CD8-positive, alpha-beta memory T cell (primary cell): ENCODE measurements at regions not wholly inside any gene's neighbourhood (a gene's known extent, or its start where the extent isn't known, plus 50 kb on each side); places are given as distances from the start of the nearest gene placed in this dataset.
"Not testable (repeated sequence)": the region's sequence is repeated elsewhere in the genome, so short reads cannot be mapped to it uniquely, and the experiment has no call there.

Source experiments
- CTCF ChIA-PET: fragments of 350-600 bp; sonication (Branson Sonifier 250); formaldehyde crosslinking; loops from one replicate; lab custom pipeline; 2021; ENCODE audit warnings: antibody characterized with exemption; lab: Charles Lee
- POLR2A ChIA-PET: fragments of 350-600 bp; sonication (Branson Sonifier 250); formaldehyde crosslinking; loops from one replicate; lab custom pipeline; 2021; ENCODE audit warnings: antibody characterized with exemption; lab: Charles Lee
- DNase-seq, 5 donors: peaks; one replicate each; pipeline versions ENCODE4 v3.0.0 to v3.0.0-alpha.2; 2020 to 2022; ENCODE audit warnings: mixed read lengths in 1 of 5
- H3K27ac ChIP-seq: one replicate; pipeline ENCODE4 v1.7.0; 2013; ENCODE audit warnings: low read depth, mild to moderate bottlenecking, low read length, moderate library complexity
- H3K27me3 ChIP-seq: 2 replicates; pipeline ENCODE4 v1.7.0; 2013; ENCODE audit warnings: low read length, mild to moderate bottlenecking; ENCODE audit not compliant: insufficient read depth, poor library complexity, severe bottlenecking
- H3K36me3 ChIP-seq: 2 replicates; pipeline ENCODE4 v1.7.0; 2013; ENCODE audit warnings: mild to moderate bottlenecking, low read length, moderate library complexity; ENCODE audit not compliant: insufficient read depth
- H3K4me1 ChIP-seq: 2 replicates; pipeline ENCODE4 v1.7.0; 2013; ENCODE audit warnings: mild to moderate bottlenecking, low read length, moderate library complexity; ENCODE audit not compliant: insufficient read depth
- H3K4me3 ChIP-seq: 2 replicates; pipeline ENCODE4 v1.7.0; 2013; ENCODE audit warnings: mild to moderate bottlenecking, low read length
- H3K9me3 ChIP-seq: 2 replicates; pipeline ENCODE4 v1.7.0; 2013; ENCODE audit warnings: mild to moderate bottlenecking, low read length
- H3K27ac Mint-ChIP-seq, 8 donors: one replicate each; pipeline ENCODE4 v1.8.0; 2020 to 2021; ENCODE audit warnings: mixed read lengths in 8 of 8, mild to moderate bottlenecking in 6 of 8, inconsistent platforms in 3 of 8, moderate library complexity in 3 of 8
- H3K27me3 Mint-ChIP-seq, 2 donors: one replicate each; pipeline ENCODE4 v1.8.0; 2020 to 2021; ENCODE audit warnings: mixed read lengths in 2 of 2, mild to moderate bottlenecking in 1 of 2, moderate library complexity in 1 of 2
- H3K36me3 Mint-ChIP-seq, 3 donors: one replicate each; pipeline ENCODE4 v1.8.0; 2020 to 2021; ENCODE audit warnings: mixed read lengths in 3 of 3, inconsistent platforms in 1 of 3, mild to moderate bottlenecking in 1 of 3
- H3K4me1 Mint-ChIP-seq, 3 donors: one replicate each; pipeline ENCODE4 v1.8.0; 2020 to 2021; ENCODE audit warnings: mixed read lengths in 3 of 3, inconsistent platforms in 1 of 3, mild to moderate bottlenecking in 1 of 3
- H3K4me3 Mint-ChIP-seq, 7 donors: one replicate each; pipeline ENCODE4 v1.8.0; 2020 to 2021; ENCODE audit warnings: mixed read lengths in 7 of 7, mild to moderate bottlenecking in 6 of 7, moderate library complexity in 4 of 7, inconsistent platforms in 2 of 7
- H3K9me3 Mint-ChIP-seq, 5 donors: one replicate each; pipeline ENCODE4 v1.8.0; 2020 to 2022; ENCODE audit warnings: mixed read lengths in 5 of 5, mild to moderate bottlenecking in 3 of 5, moderate library complexity in 2 of 5, inconsistent platforms in 1 of 5

DNA sequence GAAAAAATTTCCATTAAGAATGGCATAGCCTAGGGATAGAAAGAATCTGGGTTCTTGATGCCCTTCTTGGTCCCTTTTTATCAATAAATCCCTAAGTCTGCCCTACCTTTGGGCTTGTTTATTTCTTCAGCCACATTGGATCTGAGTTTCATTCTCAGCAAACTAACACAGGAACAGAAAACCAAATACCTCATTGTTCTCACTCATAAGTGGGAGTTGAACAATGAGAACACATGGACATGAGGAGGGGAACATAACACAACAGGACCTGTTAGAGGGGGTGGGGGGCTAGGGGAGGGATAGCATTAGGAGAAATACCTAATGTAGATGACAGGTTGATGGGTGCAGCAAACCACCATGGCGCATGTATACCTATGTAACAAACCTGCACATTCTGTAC lies 237.0 kb upstream of the MAP2 start:
- H3K36me3 Mint-ChIP-seq, H3K4me3 Mint-ChIP-seq, H3K27ac Mint-ChIP-seq, H3K4me1 Mint-ChIP-seq, H3K27me3 Mint-ChIP-seq, H3K9me3 ChIP-seq, POLR2A ChIA-PET, CTCF ChIA-PET, H3K4me1 ChIP-seq, H3K4me3 ChIP-seq, H3K27ac ChIP-seq, DNase-seq, H3K27me3 ChIP-seq, H3K36me3 ChIP-seq: not testable (repeated sequence)
- H3K9me3 Mint-ChIP-seq, result peaks cover 0 to 16% (median 4%) of the 10 kb centered on the region in 5 donors

DNA sequence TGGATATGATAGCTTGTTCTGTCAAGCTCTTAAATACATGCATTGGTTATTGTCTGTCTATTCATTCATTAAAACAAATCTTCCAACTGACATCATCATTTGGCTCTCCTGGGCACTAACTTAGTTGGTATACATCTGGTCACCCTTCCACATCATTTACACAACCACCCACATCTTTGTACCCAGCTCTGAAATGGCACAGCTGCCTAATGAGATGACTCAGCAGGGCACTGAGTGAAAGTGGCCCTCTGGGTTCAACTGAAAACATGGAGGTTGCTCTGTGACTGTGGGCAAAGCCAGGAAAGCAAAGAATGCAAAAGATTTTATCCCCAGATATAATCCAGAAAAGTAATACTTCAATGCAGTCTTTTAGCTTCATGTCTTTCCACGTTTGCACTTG lies 234.0 kb upstream of the MAP2 start:
- CTCF ChIA-PET, result no interaction called here
- peaks cover 0 to 17% (median 5%) of the 10 kb centered on the region in 5 donors for H3K9me3 Mint-ChIP-seq

DNA sequence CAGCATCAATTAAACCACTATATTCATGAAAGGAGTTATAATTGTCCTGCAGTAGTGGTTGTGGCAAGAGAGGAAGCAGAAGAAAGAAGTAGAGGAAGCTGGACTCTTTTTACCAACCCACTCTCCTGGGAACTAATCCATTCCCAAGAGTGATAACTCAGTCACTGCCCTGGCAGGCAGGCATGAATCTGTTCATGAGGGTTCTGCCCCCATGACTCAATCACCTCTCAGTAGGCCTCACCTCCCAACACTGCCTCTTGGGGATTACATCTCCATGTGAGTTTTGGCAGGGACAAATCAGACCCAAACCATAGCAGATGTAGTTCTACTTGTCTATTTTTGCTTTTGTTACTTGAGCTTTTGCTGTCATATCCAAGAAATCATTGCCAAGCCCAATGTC lies 232.7 kb upstream of the MAP2 start:
- Mint-ChIP-seq H3K9me3 (peaks cover 0 to 17% (median 5%) of the 10 kb centered on the region in 5 donors), H3K4me3 (no peak overlapping the region), H3K36me3 (no peaks in the 10 kb centered on the region), H3K27ac (no peak overlapping the region), H3K4me1 (no peaks in the 10 kb centered on the region), H3K27me3 (no peaks in the 10 kb centered on the region)
- CTCF ChIA-PET, result no interaction called here
- no peaks in the 10 kb centered on the region for H3K27me3 ChIP-seq
- H3K9me3 ChIP-seq, result no peaks in the 10 kb centered on the region
- no peak overlapping the region for H3K27ac ChIP-seq
- no peaks in the 10 kb centered on the region for H3K4me1 ChIP-seq
- DNase-seq, result no peak
- POLR2A ChIA-PET, result no interaction called here
- H3K36me3 ChIP-seq, result no peaks in the 10 kb centered on the region
- H3K4me3 ChIP-seq, result no peak overlapping the region

More for the DNA sequence above, 234.0 kb upstream of the MAP2 start:
- Mint-ChIP-seq H3K4me3 (no peak overlapping the region), H3K27me3 (no peaks in the 10 kb centered on the region), H3K27ac (no peak overlapping the region), H3K36me3 (no peaks in the 10 kb centered on the region), H3K4me1 (no peaks in the 10 kb centered on the region)
- DNase-seq, result no peak
- no peaks in the 10 kb centered on the region for H3K36me3 ChIP-seq
- H3K4me3 ChIP-seq, result no peak overlapping the region
- no peaks in the 10 kb centered on the region for H3K4me1 ChIP-seq
- H3K27ac ChIP-seq, result no peak overlapping the region
- H3K27me3 ChIP-seq, result no peaks in the 10 kb centered on the region
- H3K9me3 ChIP-seq, result no peaks in the 10 kb centered on the region
- POLR2A ChIA-PET, result no interaction called here

DNA sequence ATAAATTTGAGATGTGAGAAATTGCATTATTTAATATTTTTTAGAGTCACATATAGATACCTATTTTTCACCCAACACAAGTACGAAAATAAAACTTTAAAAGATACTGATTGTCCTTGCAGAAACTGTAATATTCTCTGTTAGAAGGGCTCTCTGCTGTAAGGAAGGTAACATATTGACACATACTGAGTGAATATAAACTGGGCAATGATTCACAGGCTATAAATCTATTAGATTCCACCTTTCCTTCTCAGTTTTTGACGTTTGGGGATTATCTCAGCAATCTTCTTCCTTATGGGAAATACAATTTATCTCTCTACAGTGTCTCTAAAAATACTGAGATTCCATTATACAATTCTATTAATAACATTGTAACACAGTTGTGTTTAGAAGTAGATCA lies 229.1 kb upstream of the MAP2 start:
- Histone ChIP-seq H3K9me3 (no peaks in the 10 kb centered on the region), H3K27me3 (no peaks in the 10 kb centered on the region), H3K4me3 (no peak overlapping the region), H3K4me1 (no peaks in the 10 kb centered on the region), H3K36me3 (no peaks in the 10 kb centered on the region), H3K27ac (no peak overlapping the region)
- ChIA-PET CTCF (no interaction called here), POLR2A (no interaction called here)
- Mint-ChIP-seq H3K27me3 (no peaks in the 10 kb centered on the region), H3K4me1 (no peaks in the 10 kb centered on the region), H3K36me3 (no peaks in the 10 kb centered on the region), H3K9me3 (peaks cover 4 to 30% (median 7%) of the 10 kb centered on the region in 5 donors), H3K4me3 (no peak overlapping the region), H3K27ac (no peak overlapping the region)
- DNase-seq, result no peak

DNA sequence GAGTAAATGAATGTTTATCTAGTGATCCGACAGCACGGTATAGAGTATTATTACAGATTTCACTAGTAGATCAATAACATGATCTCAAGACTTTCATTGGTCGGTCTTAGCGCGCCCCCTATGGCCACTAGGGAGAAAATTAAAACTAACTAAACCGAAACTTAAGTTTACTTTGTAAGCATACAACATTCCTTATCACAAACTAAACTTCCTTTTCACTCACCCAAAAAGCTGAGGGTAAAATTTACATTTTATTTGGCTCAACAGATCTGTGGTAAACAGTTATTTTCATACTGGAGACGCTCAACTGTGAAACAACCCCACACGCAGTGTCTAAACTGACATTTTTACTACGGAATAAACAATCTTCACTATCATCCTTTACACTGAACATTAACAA lies 215.6 kb upstream of the MAP2 start:
- peak overlapping the region in 1 of 7 donors; percentile 35 for H3K4me3 Mint-ChIP-seq

DNA sequence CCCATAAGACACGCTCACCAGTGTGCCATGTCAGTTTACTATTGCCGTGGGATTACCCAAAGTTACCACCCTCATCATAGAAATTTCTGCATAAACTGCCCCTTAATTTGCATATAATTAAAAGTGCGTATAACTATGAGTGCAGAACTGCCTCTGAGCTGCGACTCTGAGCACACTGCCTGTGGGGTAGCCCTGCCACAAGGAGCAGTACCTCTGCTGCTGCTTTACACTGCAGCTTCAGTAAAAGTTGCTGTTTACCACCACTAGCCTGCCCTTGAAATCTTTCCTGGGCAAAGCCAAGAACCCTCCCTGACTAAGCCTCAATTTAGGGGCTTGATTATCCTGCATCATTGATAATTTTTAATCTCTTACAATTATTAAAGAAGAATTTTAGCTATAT lies 213.9 kb upstream of the MAP2 start:
- no peaks in the 10 kb centered on the region for H3K36me3 ChIP-seq
- no peak overlapping the region for H3K4me3 ChIP-seq
- Mint-ChIP-seq H3K27ac (no peak overlapping the region), H3K27me3 (no peaks in the 10 kb centered on the region), H3K4me1 (no peaks in the 10 kb centered on the region), H3K4me3 (no peak overlapping the region), H3K9me3 (peaks cover 2 to 28% (median 3%) of the 10 kb centered on the region in 5 donors), H3K36me3 (no peaks in the 10 kb centered on the region)
- CTCF ChIA-PET, result no interaction called here
- H3K27ac ChIP-seq, result no peak overlapping the region
- no peaks in the 10 kb centered on the region for H3K27me3 ChIP-seq
- no peaks in the 10 kb centered on the region for H3K4me1 ChIP-seq
- no peaks in the 10 kb centered on the region for H3K9me3 ChIP-seq
- POLR2A ChIA-PET, result no interaction called here
- no peak for DNase-seq

More for the DNA sequence above, 215.6 kb upstream of the MAP2 start:
- Mint-ChIP-seq H3K9me3 (peaks cover 2 to 30% (median 5%) of the 10 kb centered on the region in 5 donors), H3K27ac (no peak overlapping the region), H3K4me1 (no peaks in the 10 kb centered on the region), H3K36me3 (no peaks in the 10 kb centered on the region), H3K27me3 (no peaks in the 10 kb centered on the region)
- POLR2A ChIA-PET, result no interaction called here
- no peak overlapping the region for H3K27ac ChIP-seq
- H3K9me3 ChIP-seq, result no peaks in the 10 kb centered on the region
- CTCF ChIA-PET, result no interaction called here
- no peaks in the 10 kb centered on the region for H3K4me1 ChIP-seq
- H3K4me3 ChIP-seq, result no peak overlapping the region
- no peaks in the 10 kb centered on the region for H3K27me3 ChIP-seq
- no peak for DNase-seq
- no peaks in the 10 kb centered on the region for H3K36me3 ChIP-seq

DNA sequence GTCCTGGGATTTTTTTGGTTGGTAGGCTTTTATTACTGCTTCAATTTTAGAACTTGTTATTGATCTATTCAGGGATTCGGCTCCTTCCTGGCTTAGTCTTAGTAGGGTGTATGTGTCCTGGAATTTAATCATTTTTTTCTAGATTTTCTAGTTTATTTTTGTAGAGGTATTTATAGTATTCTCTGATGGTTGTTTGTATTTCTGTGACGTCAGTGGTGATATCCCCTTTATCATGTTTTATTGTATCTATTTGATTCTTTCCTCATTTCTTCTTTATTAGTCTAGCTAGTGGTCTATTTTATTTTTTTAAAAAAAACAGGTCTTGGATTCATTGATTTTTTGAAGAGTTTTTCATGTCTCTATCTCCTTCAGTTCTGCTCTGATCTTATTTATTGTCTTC lies 193.3 kb upstream of the MAP2 start:
- Mint-ChIP-seq H3K36me3 (no peaks in the 10 kb centered on the region), H3K4me1 (no peaks in the 10 kb centered on the region), H3K27ac (no peak overlapping the region), H3K27me3 (no peaks in the 10 kb centered on the region), H3K4me3 (no peak overlapping the region), H3K9me3 (peaks cover 7 to 26% (median 17%) of the 10 kb centered on the region in 5 donors)
- Histone ChIP-seq H3K27ac (no peak overlapping the region), H3K4me3 (no peak overlapping the region), H3K27me3 (no peaks in the 10 kb centered on the region), H3K4me1 (no peaks in the 10 kb centered on the region), H3K36me3 (no peaks in the 10 kb centered on the region), H3K9me3 (no peaks in the 10 kb centered on the region)
- ChIA-PET POLR2A (no interaction called here), CTCF (no interaction called here)
- DNase-seq, result no peak

DNA sequence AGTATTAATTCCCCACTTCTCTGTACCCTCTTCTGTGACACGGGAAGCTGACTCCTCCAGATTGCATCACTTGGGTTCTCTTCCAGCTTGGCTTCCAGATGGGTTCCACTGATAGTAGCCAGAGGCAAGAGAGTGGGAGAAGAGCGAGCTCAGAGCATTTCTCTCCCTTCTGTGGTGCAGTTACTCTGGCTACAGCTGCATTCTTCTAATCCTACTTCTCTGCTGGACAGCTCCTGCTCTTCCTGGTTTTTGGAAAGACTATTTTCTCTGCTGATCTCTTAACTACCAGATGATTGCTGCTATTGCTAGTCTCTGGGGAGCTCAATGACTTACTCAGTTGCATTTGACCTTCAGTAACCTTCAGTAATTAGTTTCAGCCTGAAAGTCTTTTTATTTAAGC lies 187.5 kb upstream of the MAP2 start:
- CTCF ChIA-PET, result no interaction called here

More for the DNA sequence above, 187.5 kb upstream of the MAP2 start:
- H3K9me3 ChIP-seq, result no peaks in the 10 kb centered on the region
- Mint-ChIP-seq H3K4me1 (no peaks in the 10 kb centered on the region), H3K27ac (no peak overlapping the region), H3K4me3 (no peak overlapping the region), H3K36me3 (no peaks in the 10 kb centered on the region), H3K27me3 (no peaks in the 10 kb centered on the region), H3K9me3 (peaks cover 3 to 21% (median 9%) of the 10 kb centered on the region in 5 donors)
- no peak overlapping the region for H3K27ac ChIP-seq
- POLR2A ChIA-PET, result no interaction called here
- H3K4me3 ChIP-seq, result no peak overlapping the region
- H3K36me3 ChIP-seq, result no peaks in the 10 kb centered on the region
- H3K4me1 ChIP-seq, result no peaks in the 10 kb centered on the region
- no peaks in the 10 kb centered on the region for H3K27me3 ChIP-seq
- DNase-seq, result no peak
